Stimulated activated CD4-positive, alpha-beta T cell treated with anti-CD3 and anti-CD28 coated beads, Interleukin-4, amount 100 ng/mL, for 48 hours (primary cell): ENCODE measurements at regions not wholly inside any gene's neighbourhood (a gene's known extent, or its start where the extent isn't known, plus 50 kb on each side); places are given as distances from the start of the nearest gene placed in this dataset.

Experiments
- DNase-seq, 2 donors: peaks; one replicate each; pipeline ENCODE4 v3.0.0-alpha.2; 2020; ENCODE audit warnings: low read depth in 2 of 2

GRCh38 chrX:26032111-26032912, 105.8 kb upstream of the MAGEB18 start:
- no peak for DNase-seq

DNA sequence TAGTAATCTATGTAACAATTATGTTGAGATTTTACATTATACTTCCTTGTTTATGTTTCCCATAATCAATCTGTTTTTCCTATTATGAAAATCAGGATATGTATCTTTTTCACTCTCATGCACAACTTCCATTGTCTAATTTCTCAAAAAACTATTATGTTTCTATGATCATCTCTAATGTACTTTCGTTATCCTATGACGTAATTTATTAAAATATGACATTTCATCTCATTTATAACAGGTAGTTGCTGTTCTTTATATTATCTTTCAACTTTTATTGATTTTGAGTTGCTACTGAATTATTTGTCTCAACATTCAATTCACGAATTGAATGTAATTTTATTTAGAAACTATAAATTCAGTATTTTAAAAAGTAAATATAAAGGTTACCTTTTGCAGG, 100.8 kb upstream of the MAGEB18 start:
- DNase-seq, result no peak

GRCh38 chrX:26050099-26050498, 88.0 kb upstream of the MAGEB18 start:
- no peak for DNase-seq

DNA sequence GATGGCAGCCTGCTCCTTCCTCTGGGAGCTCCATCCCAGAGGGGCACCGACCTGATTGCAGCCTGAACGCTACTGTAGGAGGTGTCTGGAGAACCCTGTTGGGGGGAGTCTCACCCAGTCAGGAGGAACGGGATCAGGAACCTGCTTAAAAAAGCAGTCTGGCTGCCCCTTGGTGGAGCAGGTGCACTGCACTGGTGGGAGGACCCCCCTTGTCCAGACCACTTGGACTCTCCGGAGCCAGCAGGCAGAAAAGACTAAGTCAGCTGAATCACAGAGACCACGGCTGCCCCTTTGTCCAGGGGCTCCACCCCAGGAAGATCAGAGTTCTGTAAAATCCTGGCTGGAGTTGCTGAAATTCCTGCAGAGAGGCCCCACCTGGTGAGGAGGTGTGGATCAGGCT, 67.3 kb upstream of the MAGEB18 start:
- DNase-seq, result no peak

DNA sequence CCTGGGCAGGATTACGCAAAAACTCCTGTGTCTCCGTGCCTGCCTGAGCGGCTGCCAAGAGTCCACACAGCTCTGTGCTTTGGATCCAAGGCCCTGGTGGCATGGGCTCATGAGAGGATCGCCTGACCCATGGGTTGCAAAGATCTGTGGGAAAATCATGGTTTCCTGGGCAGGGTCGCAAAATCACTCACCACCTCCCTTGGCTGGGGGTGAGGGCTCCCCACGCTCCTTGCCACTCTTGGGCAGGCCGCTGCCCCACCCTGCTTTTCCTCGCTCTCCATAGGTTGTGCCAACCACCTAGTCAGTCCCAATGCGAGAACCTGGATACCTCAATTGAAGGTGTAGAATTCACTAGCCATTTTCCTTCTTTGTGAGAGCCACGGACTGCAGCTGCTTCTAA, 66.5 kb upstream of the MAGEB18 start:
- DNase-seq, result no peak

DNA sequence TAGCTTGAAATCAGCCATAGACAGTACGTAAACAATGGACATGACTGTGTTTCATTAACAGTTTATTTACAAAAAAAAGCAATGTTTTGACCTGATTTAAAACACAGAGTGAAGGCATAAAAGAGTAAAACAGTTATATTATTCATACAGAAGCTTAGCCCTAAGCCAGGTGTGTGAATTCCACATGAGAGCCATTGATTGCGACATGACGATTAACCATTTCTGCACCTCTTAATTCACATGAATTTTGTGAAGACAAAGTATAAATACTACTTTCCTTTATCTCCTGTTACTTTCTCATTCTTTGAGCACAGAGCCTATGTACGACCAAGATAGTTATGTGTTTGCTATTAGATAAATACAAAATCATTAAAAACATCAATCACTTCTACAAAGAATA, 55.0 kb upstream of the MAGEB18 start:
- DNase-seq, result no peak
